ENCODE measurements at regions not wholly inside any gene's neighbourhood (a gene's known extent, or its start where the extent isn't known, plus 50 kb on each side); places are given as distances from the start of the nearest gene placed in this dataset.

DNA sequence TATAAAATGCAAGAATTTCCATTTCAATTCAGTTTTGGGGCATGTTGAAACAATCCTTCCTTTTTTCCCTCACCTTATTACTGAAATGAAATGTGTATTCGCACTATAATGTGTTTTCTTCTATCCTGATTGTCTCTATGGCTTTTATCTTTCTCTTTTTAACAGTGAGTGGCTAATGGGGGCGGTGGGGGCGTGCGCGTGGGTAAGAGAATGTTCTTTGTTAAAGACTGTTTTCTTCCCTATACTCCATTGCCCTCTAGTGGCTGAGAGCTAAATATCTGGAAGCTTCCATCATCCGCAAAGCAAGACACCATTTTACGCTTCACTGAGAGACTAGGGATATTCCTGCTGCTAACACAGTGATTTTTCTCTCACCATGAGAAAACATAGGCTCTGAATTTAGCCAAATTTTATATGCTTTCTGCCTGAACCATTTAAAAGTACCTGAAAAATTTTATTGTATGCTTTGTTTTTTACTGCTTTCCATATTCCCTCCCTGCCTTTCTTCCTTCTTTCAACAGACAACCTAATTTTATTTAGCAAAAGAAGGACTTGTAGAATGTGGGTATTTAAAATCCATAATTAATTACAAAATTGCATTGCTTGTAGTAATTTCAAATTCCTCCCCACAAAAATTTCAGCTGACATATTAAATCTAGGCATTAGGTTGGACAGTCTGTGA is 194.0 kb downstream of the GASK1B start:
- no peak for TF ChIP-seq POLR2AphosphoS5 (IDR thresholded peaks at IDR 0.05)
- TF ChIP-seq, protein P1, sequence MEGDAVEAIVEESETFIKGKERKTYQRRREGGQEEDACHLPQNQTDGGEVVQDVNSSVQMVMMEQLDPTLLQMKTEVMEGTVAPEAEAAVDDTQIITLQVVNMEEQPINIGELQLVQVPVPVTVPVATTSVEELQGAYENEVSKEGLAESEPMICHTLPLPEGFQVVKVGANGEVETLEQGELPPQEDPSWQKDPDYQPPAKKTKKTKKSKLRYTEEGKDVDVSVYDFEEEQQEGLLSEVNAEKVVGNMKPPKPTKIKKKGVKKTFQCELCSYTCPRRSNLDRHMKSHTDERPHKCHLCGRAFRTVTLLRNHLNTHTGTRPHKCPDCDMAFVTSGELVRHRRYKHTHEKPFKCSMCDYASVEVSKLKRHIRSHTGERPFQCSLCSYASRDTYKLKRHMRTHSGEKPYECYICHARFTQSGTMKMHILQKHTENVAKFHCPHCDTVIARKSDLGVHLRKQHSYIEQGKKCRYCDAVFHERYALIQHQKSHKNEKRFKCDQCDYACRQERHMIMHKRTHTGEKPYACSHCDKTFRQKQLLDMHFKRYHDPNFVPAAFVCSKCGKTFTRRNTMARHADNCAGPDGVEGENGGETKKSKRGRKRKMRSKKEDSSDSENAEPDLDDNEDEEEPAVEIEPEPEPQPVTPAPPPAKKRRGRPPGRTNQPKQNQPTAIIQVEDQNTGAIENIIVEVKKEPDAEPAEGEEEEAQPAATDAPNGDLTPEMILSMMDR (IDR thresholded peaks at IDR 0.05): peak; percentile 53 to 72 (median 63)
- TF ChIP-seq EP300 (IDR thresholded peaks at IDR 0.05): no peak
- no peak for TF ChIP-seq POLR2A (IDR thresholded peaks at IDR 0.05)
- DNase-seq: peak in 1 of 2 donors; percentile 56
- WGBS, 2 donors: 7% methylated on average over 7 of the region's 7 CpGs

DNA sequence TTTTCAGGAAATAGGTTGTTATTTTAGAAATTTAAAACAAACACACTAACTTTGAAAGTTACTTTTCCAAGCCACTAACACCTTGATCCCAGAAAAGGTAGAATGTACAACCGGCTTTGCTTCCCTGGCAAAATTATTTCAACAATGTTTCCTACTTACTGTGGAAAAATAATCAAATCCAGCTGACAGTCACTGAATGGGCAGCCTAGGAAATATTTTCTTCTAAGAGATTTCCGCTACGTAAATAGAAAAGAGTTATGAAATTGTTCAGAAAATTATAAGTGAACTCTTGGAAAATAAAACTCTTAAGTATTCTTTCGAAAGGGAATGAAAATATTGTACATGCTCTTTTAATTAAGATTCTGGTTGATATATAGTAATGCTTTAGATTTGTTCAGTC is 195.7 kb downstream of the GASK1B start:
- Histone ChIP-seq H3K4me1 (peaks cover 0 to 3% (median 0%) of the 10 kb centered on the region in 4 donors), H3K36me3 (no peaks in the 10 kb centered on the region), H3K27me3 (no peaks in the 10 kb centered on the region), H3K27ac (no peak overlapping the region), H3K9me3 (no peaks in the 10 kb centered on the region), H3K4me3 (no peak overlapping the region)
- DNase-seq (no peak), ATAC-seq (ENCODE audit: low FRiP score in 2 of 2) (no peak)
- 70% methylated on average over 4 of the region's 4 CpGs for WGBS, 2 donors
- TF ChIP-seq, protein P1 (IDR thresholded peaks at IDR 0.05): no peak
- TF ChIP-seq POLR2A (IDR thresholded peaks at IDR 0.05) (no peak), POLR2AphosphoS5 (IDR thresholded peaks at IDR 0.05) (no peak), EP300 (IDR thresholded peaks at IDR 0.05) (no peak)

More for the DNA sequence above, 194.0 kb downstream of the GASK1B start:
- peaks cover 0 to 3% (median 0%) of the 10 kb centered on the region in 4 donors for H3K4me1 ChIP-seq
- no peaks in the 10 kb centered on the region for H3K9me3 ChIP-seq
- H3K27ac ChIP-seq: no peak overlapping the region
- H3K4me3 ChIP-seq: no peak overlapping the region
- no peaks in the 10 kb centered on the region for H3K27me3 ChIP-seq
- H3K36me3 ChIP-seq: no peaks in the 10 kb centered on the region
- ATAC-seq (ENCODE audit: low FRiP score in 2 of 2): peak; percentile 73 to 91

DNA sequence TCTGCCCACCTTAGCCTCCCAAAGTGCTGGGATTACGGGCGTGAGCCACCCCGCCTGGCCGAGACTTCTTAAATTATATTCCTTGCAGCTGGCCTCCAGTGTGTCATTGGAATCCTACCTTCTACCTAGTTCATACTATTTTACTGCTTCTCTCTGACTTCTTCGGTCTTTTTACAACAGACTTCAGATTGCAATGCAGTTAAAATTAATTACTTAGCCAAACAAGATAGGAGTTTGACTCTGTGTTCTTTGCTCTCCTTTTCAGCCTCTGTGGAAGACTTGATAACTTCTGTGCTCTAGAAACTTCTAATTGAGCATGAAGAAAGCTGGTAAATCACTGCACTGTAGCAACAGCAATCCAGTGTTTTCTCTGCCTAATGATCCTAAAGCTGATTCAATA is 199.5 kb downstream of the GASK1B start:
- no peak for TF ChIP-seq EP300 (IDR thresholded peaks at IDR 0.05)
- TF ChIP-seq POLR2A (IDR thresholded peaks at IDR 0.05): no peak
- TF ChIP-seq, protein P1 (IDR thresholded peaks at IDR 0.05): no peak
- no peak for ATAC-seq (ENCODE audit: low FRiP score in 2 of 2)
- 88 to 98% methylated on average over 5 of the region's 5 CpGs for WGBS, 2 donors
- peak in 1 of 2 donors; percentile 27 for DNase-seq
- no peaks in the 10 kb centered on the region for H3K9me3 ChIP-seq
- H3K27ac ChIP-seq: no peak overlapping the region
- H3K27me3 ChIP-seq: no peaks in the 10 kb centered on the region
- no peak overlapping the region for H3K4me3 ChIP-seq
- no peaks in the 10 kb centered on the region for H3K4me1 ChIP-seq
- no peaks in the 10 kb centered on the region for H3K36me3 ChIP-seq

DNA sequence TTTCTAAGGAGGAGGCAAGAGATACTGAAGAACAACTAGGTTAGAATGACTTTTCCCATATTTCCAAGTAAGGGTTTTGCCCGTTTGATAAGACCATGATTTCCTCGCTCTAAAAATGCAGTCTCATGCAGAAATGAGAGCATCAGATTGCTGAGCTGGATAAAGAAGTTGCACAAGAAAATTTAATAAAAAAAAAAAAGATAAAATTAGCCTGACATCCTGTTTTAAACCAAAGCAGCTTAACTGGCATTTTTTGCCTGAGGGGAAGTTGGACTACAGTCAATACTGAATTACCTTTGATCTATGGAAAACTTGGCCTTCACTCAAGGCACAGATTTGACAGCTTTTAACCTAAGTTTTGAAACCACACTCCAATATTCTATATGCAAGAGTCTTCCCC is 208.4 kb downstream of the GASK1B start:
- DNase-seq (no peak), ATAC-seq (ENCODE audit: low FRiP score in 2 of 2) (no peak)
- no peak overlapping the region for H3K4me3 ChIP-seq
- TF ChIP-seq POLR2A (IDR thresholded peaks at IDR 0.05) (no peak), POLR2AphosphoS5 (IDR thresholded peaks at IDR 0.05) (no peak), EP300 (IDR thresholded peaks at IDR 0.05) (no peak)
- TF ChIP-seq, protein P1 (IDR thresholded peaks at IDR 0.05): no peak
- no peaks in the 10 kb centered on the region for H3K9me3 ChIP-seq
- 53 to 62% methylated on average over 2 of the region's 2 CpGs for WGBS, 2 donors
- no peak overlapping the region for H3K27ac ChIP-seq
- H3K27me3 ChIP-seq: no peaks in the 10 kb centered on the region
- no peaks in the 10 kb centered on the region for H3K4me1 ChIP-seq
- H3K36me3 ChIP-seq: no peaks in the 10 kb centered on the region

Data from upper lobe of left lung (tissue), 6 donors.